Occipital lobe (tissue), 1 donor: ENCODE measurements at regions not wholly inside any gene's neighbourhood (a gene's known extent, or its start where the extent isn't known, plus 50 kb on each side); places are given as distances from the start of the nearest gene placed in this dataset.

ENCODE experiments used
- DNase-seq: peaks from one replicate; lab custom pipeline; 2025; lab: John Stamatoyannopoulos, UW

- no peak for DNase-seq
These were observed 64.6 kb upstream of the TRPC5 start for GRCh38 chrX:112147206-112147605.

- DNase-seq = no peak
These were observed 54.7 kb upstream of the TRPC5 start for GRCh38 chrX:112137276-112137675.
